Nephron progenitor cell (in vitro differentiated cells): ENCODE measurements at regions not wholly inside any gene's neighbourhood (a gene's known extent, or its start where the extent isn't known, plus 50 kb on each side); places are given as distances from the start of the nearest gene placed in this dataset.

Experiments used
- DNase-seq: peaks from one replicate; pipeline ENCODE4 v3.0.0; 2021
- H3K27ac Mint-ChIP-seq: 2 replicates; pipeline ENCODE4 v1.8.0; 2021; ENCODE audit warnings: mild to moderate bottlenecking, moderate library complexity, mixed read lengths
- H3K27me3 Mint-ChIP-seq: 2 replicates; pipeline ENCODE4 v1.8.0; 2021; ENCODE audit warnings: mild to moderate bottlenecking, low read depth, mixed read lengths; ENCODE audit not compliant: poor library complexity
- H3K36me3 Mint-ChIP-seq: 2 replicates; pipeline ENCODE4 v1.8.0; 2021; ENCODE audit warnings: low read depth, mixed read lengths
- H3K4me1 Mint-ChIP-seq: 2 replicates; pipeline ENCODE4 v1.8.0; 2021; ENCODE audit warnings: mixed read lengths
- H3K4me3 Mint-ChIP-seq: 2 replicates; pipeline ENCODE4 v1.8.0; 2021; ENCODE audit warnings: mild to moderate bottlenecking, moderate library complexity, mixed read lengths
- H3K9me3 Mint-ChIP-seq: 2 replicates; pipeline ENCODE4 v1.8.0; 2021; ENCODE audit warnings: mild to moderate bottlenecking, moderate library complexity, mixed read lengths
- CTCF ChIP-seq: fragments of 200-600 bp; sonication (generic); IDR thresholded peaks from 2 replicates; pipeline ENCODE4 v1.5.0; 2021; ENCODE audit warnings: antibody characterized with exemption

- peaks cover 6% of the 10 kb centered on the region for H3K27me3 Mint-ChIP-seq
- no peak overlapping the region for H3K27ac Mint-ChIP-seq
- no peak overlapping the region for H3K4me3 Mint-ChIP-seq
- DNase-seq, result no peak
- H3K9me3 Mint-ChIP-seq, result peaks cover 6% of the 10 kb centered on the region
- TF ChIP-seq CTCF, result no peak
- peaks cover 7% of the 10 kb centered on the region for H3K4me1 Mint-ChIP-seq
- no peaks in the 10 kb centered on the region for H3K36me3 Mint-ChIP-seq
These were observed 280.0 kb upstream of the SPTLC3 start for GRCh38 chr20:12728782-12729181.

- H3K27me3 Mint-ChIP-seq, result peaks cover 3% of the 10 kb centered on the region
- H3K27ac Mint-ChIP-seq, result no peak overlapping the region
- no peak for TF ChIP-seq CTCF
- DNase-seq, result no peak
- peaks cover 2% of the 10 kb centered on the region for H3K4me1 Mint-ChIP-seq
- no peak overlapping the region for H3K4me3 Mint-ChIP-seq
- H3K9me3 Mint-ChIP-seq, result peaks cover 1% of the 10 kb centered on the region
- no peaks in the 10 kb centered on the region for H3K36me3 Mint-ChIP-seq
These were observed 279.4 kb upstream of the SPTLC3 start for GRCh38 chr20:12729326-12729725.

GRCh38 chr20:12733811-12734210 lies 275.0 kb upstream of the SPTLC3 start:
- H3K27me3 Mint-ChIP-seq, result peaks cover 3% of the 10 kb centered on the region

GRCh38 chr20:12737497-12737896 lies 271.3 kb upstream of the SPTLC3 start:
- Mint-ChIP-seq H3K36me3 (no peaks in the 10 kb centered on the region), H3K27ac (no peak overlapping the region), H3K4me1 (no peaks in the 10 kb centered on the region), H3K4me3 (no peak overlapping the region), H3K27me3 (peaks cover 3% of the 10 kb centered on the region), H3K9me3 (no peaks in the 10 kb centered on the region)
- TF ChIP-seq CTCF, result no peak
- no peak for DNase-seq

More at GRCh38 chr20:12733811-12734210, 275.0 kb upstream of the SPTLC3 start:
- no peaks in the 10 kb centered on the region for H3K36me3 Mint-ChIP-seq
- no peak for DNase-seq
- no peak overlapping the region for H3K4me3 Mint-ChIP-seq
- H3K4me1 Mint-ChIP-seq, result no peaks in the 10 kb centered on the region
- H3K27ac Mint-ChIP-seq, result no peak overlapping the region
- H3K9me3 Mint-ChIP-seq, result no peaks in the 10 kb centered on the region
- TF ChIP-seq CTCF, result no peak

- no peak for DNase-seq
- Mint-ChIP-seq H3K9me3 (no peaks in the 10 kb centered on the region), H3K4me1 (no peaks in the 10 kb centered on the region), H3K4me3 (no peak overlapping the region), H3K27me3 (no peaks in the 10 kb centered on the region), H3K27ac (no peak overlapping the region), H3K36me3 (no peaks in the 10 kb centered on the region)
- TF ChIP-seq CTCF, result no peak
These were observed 270.9 kb upstream of the SPTLC3 start for GRCh38 chr20:12737900-12738299.

- no peak for TF ChIP-seq CTCF
- H3K27me3 Mint-ChIP-seq, result no peaks in the 10 kb centered on the region
- no peaks in the 10 kb centered on the region for H3K9me3 Mint-ChIP-seq
- no peaks in the 10 kb centered on the region for H3K36me3 Mint-ChIP-seq
- DNase-seq, result no peak
- no peak overlapping the region for H3K27ac Mint-ChIP-seq
- no peak overlapping the region for H3K4me3 Mint-ChIP-seq
- no peaks in the 10 kb centered on the region for H3K4me1 Mint-ChIP-seq
These were observed 268.1 kb upstream of the SPTLC3 start for GRCh38 chr20:12740647-12741046.
